Mononuclear cell (primary cell): ENCODE measurements at regions not wholly inside any gene's neighbourhood (a gene's known extent, or its start where the extent isn't known, plus 50 kb on each side); places are given as distances from the start of the nearest gene placed in this dataset.

Experiments used
- H3K27me3 ChIP-seq: 2 replicates; pipeline ENCODE4 v1.6.0; 2011; ENCODE audit warnings: low read length, control low read depth; ENCODE audit not compliant: insufficient read depth
- H3K4me1 ChIP-seq: 2 replicates; pipeline ENCODE4 v1.5.1; 2011; ENCODE audit warnings: mild to moderate bottlenecking, low read length, control low read depth; ENCODE audit not compliant: insufficient read depth
- H3K4me3 ChIP-seq: 2 replicates; pipeline ENCODE4 v1.5.1; 2011; ENCODE audit warnings: mild to moderate bottlenecking, low read length, moderate library complexity
- H3K9me3 ChIP-seq: 2 replicates; pipeline ENCODE4 v1.5.1; 2011; ENCODE audit warnings: low read depth, mild to moderate bottlenecking, control low read depth, low read length

DNA sequence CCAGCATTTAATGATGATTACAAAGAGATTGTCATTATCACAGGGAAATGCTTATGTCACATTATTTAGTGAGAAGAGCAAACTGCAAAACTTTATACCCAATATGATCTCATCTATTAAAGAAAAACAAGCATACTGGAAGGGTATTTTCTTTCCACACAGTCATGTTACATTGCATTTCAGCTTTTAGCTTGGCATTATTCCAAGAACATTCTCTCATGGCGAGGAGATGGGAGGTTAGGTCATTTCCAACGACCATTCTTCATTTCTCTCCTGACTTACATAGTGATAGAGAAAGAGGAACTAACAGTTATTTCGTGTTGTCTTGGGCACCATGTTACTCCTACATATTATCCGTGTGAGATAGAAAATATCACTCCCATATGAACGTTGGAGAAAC lies 309.4 kb upstream of the XYLT1 start:
- H3K4me1 ChIP-seq, result no peaks in the 10 kb centered on the region
- no peaks in the 10 kb centered on the region for H3K27me3 ChIP-seq
- H3K4me3 ChIP-seq, result no peak overlapping the region
- no peaks in the 10 kb centered on the region for H3K9me3 ChIP-seq

DNA sequence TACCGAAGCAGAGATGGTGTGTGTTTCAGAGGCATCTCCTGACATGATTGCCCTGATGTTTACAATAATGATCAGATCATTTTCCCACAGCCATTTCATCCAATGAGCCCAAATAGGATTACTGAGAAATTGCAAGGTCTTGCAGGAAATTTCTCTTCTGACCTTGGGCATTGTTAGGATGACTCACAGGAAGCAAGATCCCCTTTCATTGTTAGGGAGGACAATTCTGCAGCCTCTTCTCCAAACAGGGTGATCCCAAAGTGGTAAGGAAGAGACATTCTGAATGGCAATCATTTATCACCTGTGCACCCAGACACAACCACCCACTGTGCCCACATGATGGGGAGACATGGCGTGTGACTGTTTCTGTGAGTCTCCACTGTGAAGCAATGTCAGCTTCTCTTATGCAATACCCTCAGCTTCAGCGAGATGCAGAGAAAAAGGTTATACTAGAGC lies 306.7 kb upstream of the XYLT1 start:
- Histone ChIP-seq H3K4me3 (no peak overlapping the region), H3K4me1 (no peaks in the 10 kb centered on the region), H3K9me3 (no peaks in the 10 kb centered on the region), H3K27me3 (no peaks in the 10 kb centered on the region)

DNA sequence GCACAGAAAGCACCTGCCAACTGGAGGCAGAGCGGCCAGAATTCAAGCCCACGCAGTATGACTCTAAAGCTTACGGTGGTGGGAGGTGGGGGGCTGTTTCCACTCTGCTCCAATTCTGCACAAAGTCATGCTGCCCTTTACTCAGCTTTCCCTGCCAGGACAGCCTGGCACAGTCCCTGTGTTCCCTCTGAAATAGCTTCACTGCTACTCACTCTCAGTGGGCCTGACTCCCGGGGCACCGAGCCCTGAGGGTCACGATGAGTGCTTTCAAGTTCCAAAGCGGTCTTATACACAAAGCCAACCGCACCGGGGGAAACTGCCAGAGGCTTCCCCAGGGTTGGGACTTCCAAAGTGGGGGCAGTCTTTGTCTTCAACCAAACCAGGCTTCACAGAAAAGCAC lies 306.1 kb upstream of the XYLT1 start:
- Histone ChIP-seq H3K9me3 (no peaks in the 10 kb centered on the region), H3K27me3 (no peaks in the 10 kb centered on the region), H3K4me1 (no peaks in the 10 kb centered on the region), H3K4me3 (no peak overlapping the region)

DNA sequence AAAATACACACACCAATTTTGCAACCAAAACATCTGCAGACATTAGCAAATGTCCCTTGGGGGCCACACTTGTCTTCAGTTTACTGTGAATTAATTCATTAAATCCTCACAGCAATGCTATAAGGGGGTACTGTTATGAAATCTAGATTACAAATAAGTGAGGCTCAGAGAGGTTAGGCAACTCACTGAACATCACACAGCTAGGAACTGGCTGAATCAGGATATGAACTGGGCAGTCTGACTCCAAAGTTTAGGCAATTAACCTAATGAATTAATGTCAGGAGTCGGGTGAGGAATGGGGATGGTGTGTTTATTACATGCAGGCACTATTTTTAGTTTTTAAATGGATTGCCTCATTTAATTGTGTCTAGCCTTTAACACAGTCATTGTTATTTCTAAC lies 305.7 kb upstream of the XYLT1 start:
- Histone ChIP-seq H3K4me3 (no peak overlapping the region), H3K9me3 (no peaks in the 10 kb centered on the region), H3K4me1 (no peaks in the 10 kb centered on the region), H3K27me3 (no peaks in the 10 kb centered on the region)

DNA sequence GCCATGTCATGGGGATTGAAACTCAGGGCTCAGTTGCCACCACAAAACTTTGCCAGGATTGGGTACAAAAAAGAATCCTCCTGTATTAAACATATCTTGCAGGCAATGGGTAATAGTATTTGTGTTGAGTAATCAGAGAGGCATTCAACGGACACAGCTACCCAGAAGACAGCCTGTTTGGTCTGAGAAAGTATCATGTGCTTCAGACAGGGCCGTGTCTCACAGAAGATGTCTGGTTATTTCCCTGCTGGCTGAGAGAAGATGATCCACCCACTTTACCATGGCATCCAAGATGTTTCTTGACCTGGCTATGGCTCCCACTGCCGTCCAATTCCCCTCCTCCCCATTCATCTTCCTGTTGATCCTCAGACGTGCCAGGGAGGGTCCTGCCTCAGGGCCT lies 304.3 kb upstream of the XYLT1 start:
- Histone ChIP-seq H3K27me3 (no peaks in the 10 kb centered on the region), H3K9me3 (no peaks in the 10 kb centered on the region), H3K4me3 (no peak overlapping the region), H3K4me1 (no peaks in the 10 kb centered on the region)

DNA sequence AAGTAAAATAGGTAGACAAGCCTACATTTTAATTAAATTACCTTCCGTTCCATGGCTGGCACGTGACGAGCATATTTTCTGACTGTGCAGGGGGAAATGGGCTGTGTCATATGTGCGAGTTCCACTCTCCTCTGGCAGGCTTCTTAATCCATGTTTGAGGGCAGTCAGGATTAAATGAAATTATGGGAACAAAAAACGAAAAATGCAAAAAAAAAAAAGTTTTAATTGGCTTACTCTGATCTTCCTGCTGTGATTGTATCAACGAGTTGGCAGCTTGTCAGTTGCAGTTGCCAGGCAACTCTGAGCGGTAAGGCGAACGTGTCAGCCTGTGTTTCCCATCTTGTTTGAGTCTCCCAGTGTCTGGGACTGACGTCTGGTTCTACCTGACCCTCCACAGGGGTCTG lies 302.9 kb upstream of the XYLT1 start:
- no peak overlapping the region for H3K4me3 ChIP-seq
- no peaks in the 10 kb centered on the region for H3K9me3 ChIP-seq
- H3K27me3 ChIP-seq, result no peaks in the 10 kb centered on the region
- H3K4me1 ChIP-seq, result no peaks in the 10 kb centered on the region

DNA sequence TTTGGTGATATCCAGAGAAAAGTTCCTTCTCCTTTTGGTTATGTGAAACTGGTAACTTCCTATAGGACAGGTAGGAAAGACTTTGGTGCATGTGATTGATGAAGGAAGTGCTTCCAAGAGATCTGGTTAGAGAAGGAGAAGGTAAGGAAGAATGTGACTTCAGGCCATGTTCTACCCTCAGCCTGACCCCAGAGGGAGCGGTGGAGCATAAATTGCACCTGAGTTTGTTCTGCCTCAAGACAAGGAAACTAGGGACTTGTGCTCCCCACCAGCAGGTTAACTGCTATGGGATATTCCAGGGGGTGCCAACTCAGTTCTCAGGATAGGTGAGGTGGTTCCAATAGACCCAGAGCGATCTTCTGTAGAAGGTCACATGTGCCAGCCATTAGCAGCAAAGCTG lies 299.3 kb upstream of the XYLT1 start:
- no peak overlapping the region for H3K4me3 ChIP-seq
- H3K9me3 ChIP-seq, result no peaks in the 10 kb centered on the region
- peaks cover 2% of the 10 kb centered on the region for H3K27me3 ChIP-seq
- no peaks in the 10 kb centered on the region for H3K4me1 ChIP-seq

DNA sequence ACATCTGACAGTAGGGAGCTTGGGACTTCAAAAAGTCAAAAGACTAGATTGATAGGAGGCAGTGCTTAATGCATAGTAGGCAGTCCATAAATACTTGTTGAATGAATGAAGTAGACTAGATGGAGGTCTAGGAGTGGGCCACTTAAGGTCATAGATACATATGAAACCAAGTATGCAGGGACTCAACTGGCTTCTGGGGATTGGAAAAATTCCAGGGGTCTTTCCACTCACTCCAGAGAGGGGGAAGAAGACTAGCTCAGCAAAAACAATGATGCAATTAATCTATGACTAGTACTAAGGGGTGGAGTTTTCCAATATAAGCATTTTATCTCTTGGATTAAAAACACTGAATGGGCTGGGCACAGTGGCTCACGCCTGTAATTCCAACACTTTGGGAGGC lies 298.3 kb upstream of the XYLT1 start:
- H3K4me1 ChIP-seq, result no peaks in the 10 kb centered on the region
- H3K4me3 ChIP-seq, result no peak overlapping the region
- H3K27me3 ChIP-seq, result peaks cover 2% of the 10 kb centered on the region
- no peaks in the 10 kb centered on the region for H3K9me3 ChIP-seq

- Histone ChIP-seq H3K4me3 (no peak overlapping the region), H3K4me1 (no peaks in the 10 kb centered on the region), H3K27me3 (peaks cover 2% of the 10 kb centered on the region)
These were observed 297.5 kb upstream of the XYLT1 start for GRCh38 chr16:17768257-17768656.

DNA sequence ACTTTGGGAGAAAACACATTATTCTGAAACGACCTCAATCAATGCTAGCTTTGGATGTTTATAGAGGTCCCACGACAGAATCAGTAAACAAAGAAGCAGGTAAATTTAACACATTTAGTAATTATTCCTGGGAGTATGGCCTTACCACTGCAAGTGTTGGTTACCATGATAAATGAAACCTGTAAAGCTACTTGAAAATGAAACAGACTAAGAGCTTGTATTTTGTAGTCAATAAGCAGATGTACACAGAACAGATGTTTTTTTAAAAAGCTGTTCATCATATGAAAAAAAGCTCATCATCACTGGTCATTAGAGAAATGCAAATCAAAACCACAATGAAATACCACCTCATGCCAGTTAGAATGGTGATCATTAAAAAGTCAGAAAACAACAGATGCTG lies 295.3 kb upstream of the XYLT1 start:
- H3K27me3 ChIP-seq, result peaks cover 2% of the 10 kb centered on the region

More at GRCh38 chr16:17768257-17768656, 297.5 kb upstream of the XYLT1 start:
- no peaks in the 10 kb centered on the region for H3K9me3 ChIP-seq

DNA sequence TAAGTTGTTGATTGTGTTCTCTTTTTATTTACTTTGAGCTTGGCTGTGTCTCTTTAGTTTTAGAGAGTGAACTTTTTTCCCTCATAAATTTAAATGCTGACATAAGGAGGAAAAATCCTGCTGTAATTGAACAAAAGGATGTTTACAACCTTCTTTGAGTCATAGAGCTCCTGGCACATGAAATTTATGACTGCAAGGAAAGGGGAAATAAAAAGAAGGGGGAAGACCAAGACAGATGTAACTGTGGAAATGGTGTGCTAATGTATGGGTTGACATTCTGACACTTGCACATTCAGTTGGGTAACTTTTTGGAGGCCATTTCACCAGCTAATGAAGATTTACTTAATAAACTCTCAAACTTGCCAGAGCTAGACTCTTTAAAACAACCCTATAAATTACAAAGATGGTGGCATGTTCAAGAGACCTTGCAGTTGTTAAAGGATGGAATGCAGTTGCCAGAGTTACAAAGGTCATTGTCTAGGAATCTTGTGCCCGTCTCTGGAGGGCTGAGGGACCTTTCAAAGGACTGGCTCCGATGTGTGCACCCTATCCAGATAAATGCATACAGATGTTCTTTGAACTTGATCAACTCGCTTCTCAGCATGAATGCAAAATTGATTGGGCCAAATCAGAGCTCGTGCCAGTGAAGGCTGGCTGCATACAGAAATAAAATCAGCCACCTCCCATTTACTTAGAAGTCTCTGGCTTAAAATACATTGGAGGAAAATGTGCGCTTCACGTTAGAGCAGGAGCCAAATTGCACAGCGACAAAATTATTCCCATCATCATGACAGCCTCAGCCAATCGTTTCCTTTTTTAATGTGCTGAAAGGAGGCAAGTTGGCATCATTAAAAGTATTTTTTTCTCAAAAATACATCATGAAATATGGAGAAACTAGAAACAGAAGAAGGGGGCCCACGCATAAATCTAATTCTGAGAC lies 289.0 kb upstream of the XYLT1 start:
- Histone ChIP-seq H3K4me1 (no peaks in the 10 kb centered on the region), H3K27me3 (no peaks in the 10 kb centered on the region), H3K4me3 (no peak overlapping the region), H3K9me3 (no peaks in the 10 kb centered on the region)

More for the DNA sequence above, 295.3 kb upstream of the XYLT1 start:
- H3K4me1 ChIP-seq, result no peaks in the 10 kb centered on the region
- H3K9me3 ChIP-seq, result no peaks in the 10 kb centered on the region
- H3K4me3 ChIP-seq, result no peak overlapping the region

DNA sequence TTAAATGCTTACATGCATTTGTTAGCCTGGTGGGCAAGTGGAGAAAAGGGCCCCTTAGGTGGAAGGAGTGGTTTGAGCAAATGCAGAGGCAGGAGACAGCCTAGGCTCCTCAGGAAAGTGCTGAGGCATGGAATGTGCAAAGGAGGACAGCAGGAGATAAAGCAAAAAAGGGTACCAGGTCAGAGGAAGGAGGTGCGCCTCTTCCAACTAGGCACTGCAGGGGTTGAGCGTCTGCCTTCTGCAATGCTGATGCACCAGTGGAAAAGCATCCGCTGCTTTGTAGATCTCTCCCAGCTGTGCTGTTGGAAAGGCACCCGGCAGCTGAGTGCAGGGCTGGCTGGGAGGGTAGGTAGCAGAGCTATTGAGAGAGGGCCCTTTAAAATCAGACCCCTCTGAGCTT lies 287.0 kb upstream of the XYLT1 start:
- Histone ChIP-seq H3K27me3 (no peaks in the 10 kb centered on the region), H3K9me3 (no peaks in the 10 kb centered on the region), H3K4me3 (no peak overlapping the region), H3K4me1 (no peaks in the 10 kb centered on the region)

GRCh38 chr16:17755158-17755557 lies 284.4 kb upstream of the XYLT1 start:
- no peak overlapping the region for H3K4me3 ChIP-seq
- H3K4me1 ChIP-seq, result no peaks in the 10 kb centered on the region
- H3K9me3 ChIP-seq, result no peaks in the 10 kb centered on the region
- H3K27me3 ChIP-seq, result no peaks in the 10 kb centered on the region

GRCh38 chr16:17753434-17753833 lies 282.7 kb upstream of the XYLT1 start:
- Histone ChIP-seq H3K4me1 (no peaks in the 10 kb centered on the region), H3K4me3 (no peak overlapping the region), H3K27me3 (no peaks in the 10 kb centered on the region), H3K9me3 (peaks cover 4% of the 10 kb centered on the region)

DNA sequence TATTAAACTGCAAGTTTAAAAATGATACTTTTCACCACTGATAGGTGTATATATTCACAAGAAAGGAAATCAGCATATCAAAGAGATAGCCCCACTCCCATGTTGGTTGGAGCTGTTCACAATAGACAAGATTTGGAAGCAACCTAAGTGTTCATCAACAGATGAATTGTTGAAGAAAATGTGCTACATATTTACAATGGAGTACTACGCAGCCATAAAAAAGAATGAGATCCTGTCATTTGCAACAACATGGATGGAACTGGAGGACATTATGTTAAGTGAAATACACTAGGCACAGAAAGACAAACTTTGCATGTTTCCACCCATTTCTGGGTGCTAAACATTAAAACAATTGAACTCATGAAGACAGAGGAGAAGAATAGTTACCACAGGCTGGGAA lies 278.9 kb upstream of the XYLT1 start:
- Histone ChIP-seq H3K27me3 (no peaks in the 10 kb centered on the region), H3K4me1 (no peaks in the 10 kb centered on the region), H3K4me3 (no peak overlapping the region), H3K9me3 (peaks cover 4% of the 10 kb centered on the region)
